ENCODE measurements at regions not wholly inside any gene's neighbourhood (a gene's known extent, or its start where the extent isn't known, plus 50 kb on each side); places are given as distances from the start of the nearest gene placed in this dataset.

- Histone ChIP-seq H3K56ac (ENCODE audit: insufficient read length, low read depth, low read length) (no peak overlapping the region), H3K4me2 (ENCODE audit: insufficient read depth, insufficient read length, low read length) (no peak overlapping the region), H3T11ph (ENCODE audit: low read length) (no peak overlapping the region), H3K23ac (ENCODE audit: insufficient read length, low read depth, low read length) (no peak overlapping the region), H3K9me3 (ENCODE audit: control insufficient read depth, low read depth, low read length) (peaks cover 6% of the 10 kb centered on the region), H4K8ac (replicated peaks; ENCODE audit: insufficient read length, low read depth, low read length) (no peak overlapping the region), H2BK5ac (ENCODE audit: insufficient read length, low read length) (no peak overlapping the region), H4K20me1 (ENCODE audit: control insufficient read depth, insufficient read depth, insufficient read length) (no peaks in the 10 kb centered on the region), H4K91ac (ENCODE audit: insufficient read length, low read depth, low read length) (no peak overlapping the region), H3K79me1 (ENCODE audit: insufficient read depth, low read depth, low read length, poor library complexity, severe bottlenecking) (no peaks in the 10 kb centered on the region), H2BK20ac (ENCODE audit: low read depth, low read length, poor library complexity, severe bottlenecking) (no peak overlapping the region), H3K23me2 (ENCODE audit: insufficient read length, low read depth, low read length, poor library complexity, severe bottlenecking) (no peaks in the 10 kb centered on the region), H3K4ac (ENCODE audit: low read depth, low read length) (no peak overlapping the region), H2BK15ac (ENCODE audit: low read depth, low read length) (no peak overlapping the region), H4K5ac (ENCODE audit: insufficient read length, low read depth, low read length) (no peak overlapping the region), H2BK12ac (ENCODE audit: insufficient read length, low read depth, low read length) (no peak overlapping the region), H3K18ac (ENCODE audit: insufficient read length, low read depth, low read length) (no peak overlapping the region), H2AFZ (ENCODE audit: low read length) (no peak overlapping the region), H2AK5ac (ENCODE audit: insufficient read length, low read length) (no peak overlapping the region), H3K27me3 (ENCODE audit: insufficient read depth, low read length) (no peaks in the 10 kb centered on the region), H3K27ac (ENCODE audit: insufficient read length, low read depth, low read length) (no peak overlapping the region), H3K79me2 (ENCODE audit: insufficient read depth, low read length) (no peaks in the 10 kb centered on the region), H3K14ac (ENCODE audit: insufficient read depth, low read length) (no peak overlapping the region), H2BK120ac (ENCODE audit: low read depth, low read length, poor library complexity, severe bottlenecking) (no peak overlapping the region), H3K9ac (ENCODE audit: extremely low read depth, insufficient read length, low read length) (no peak overlapping the region), H3K4me1 (ENCODE audit: insufficient read depth, low read length) (peaks cover 2% of the 10 kb centered on the region; the same call in 1 of the 2 replicates)
- Mint-ChIP-seq H3K27me3 (ENCODE audit: low read depth) (peaks cover 8% of the 10 kb centered on the region), H3K4me1 (peaks cover 7% of the 10 kb centered on the region in 2 experiments), H3K36me3 (ENCODE audit: insufficient read depth in 1 of 3, low read depth in 3 of 3) (peaks cover 2 to 27% (median 8%) of the 10 kb centered on the region in 3 experiments), H3K27ac (no peak overlapping the region), H3K9me3 (peaks cover 22 to 28% of the 10 kb centered on the region in 2 experiments), H3K4me3 (no peak overlapping the region)
- DNase-seq, result no peak
- WGBS (ENCODE audit: extremely low coverage, insufficient read length, low lambda C conversion rate), result no CpG with 5 or more reads among the region's 1 CpG
- no peak for TF ChIP-seq CTCF (conservative IDR thresholded peaks at IDR 0.05)
Observed at GRCh38 chr4:77344001-77344400, 187.0 kb downstream of the CCNG2 start.
